Gastrocnemius medialis (tissue), 4 donors: ENCODE measurements at regions not wholly inside any gene's neighbourhood (a gene's known extent, or its start where the extent isn't known, plus 50 kb on each side); places are given as distances from the start of the nearest gene placed in this dataset.

ENCODE experiments used
- ATAC-seq, 2 donors: fragments of 150-250 bp; one replicate each; pipeline ENCODE4 v1.9.1; 2016
- DNase-seq, 2 donors: peaks; one replicate each; pipeline ENCODE4 v3.0.0-alpha.2; 2019
- H3K27ac ChIP-seq, 4 donors: fragments of 200-600 bp; sonication (generic); 1 replicate in 1 of 4; 2 replicates in 3 of 4; pipeline ENCODE4 v1.5.1; 2016 to 2018; ENCODE audit warnings: mild to moderate bottlenecking in 2 of 4, moderate library complexity in 1 of 4
- H3K27me3 ChIP-seq, 3 donors: fragments of 200-600 bp; sonication (generic) in 2 of 3; 1 replicate in 1 of 3; 2 replicates in 2 of 3; pipeline versions ENCODE4 v1.5.1 to v1.6.0; 2016 to 2019; ENCODE audit warnings: mild to moderate bottlenecking in 1 of 3, moderate library complexity in 1 of 3
- H3K36me3 ChIP-seq, 2 donors: fragments of 200-600 bp; sonication (generic) in 1 of 2; one replicate each; pipeline ENCODE4 v1.5.1; 2017 to 2018
- H3K4me1 ChIP-seq, 2 donors: fragments of 200-600 bp; sonication (generic) in 1 of 2; one replicate each; pipeline ENCODE4 v1.5.1; 2016 to 2017; ENCODE audit warnings: mild to moderate bottlenecking in 2 of 2
- H3K4me3 ChIP-seq, 4 donors: fragments of 200-600 bp; sonication (generic) in 3 of 4; 1 replicate in 1 of 4; 2 replicates in 3 of 4; pipeline ENCODE4 v1.5.1; 2016 to 2019; ENCODE audit warnings: mild to moderate bottlenecking in 2 of 4
- H3K9me3 ChIP-seq, 3 donors: fragments of 200-600 bp; sonication (generic) in 2 of 3; 1 replicate in 1 of 3; 2 replicates in 2 of 3; pipeline ENCODE4 v1.5.1; 2016 to 2019
- POLR2A ChIP-seq, 2 donors: fragments of 450-650 bp; IDR thresholded peaks; one replicate each; pipeline ENCODE4 v1.6.1; 2017; ENCODE audit warnings: antibody characterized with exemption in 2 of 2, mild to moderate bottlenecking in 2 of 2, moderate library complexity in 2 of 2
- in situ Hi-C, 4 donors: fragments of 200-750 bp; cut with MboI; loops; one replicate each; pipeline versions ENCODE4 v1.15.0 to v1.8.0; 2017; ENCODE audit warnings: low sequenced_read_pairs in 4 of 4
- intact Hi-C: fragments of 100-400 bp; cut with DNase I; formaldehyde crosslinking; loops from one replicate; pipeline ENCODE4 v1.15.1; 2023; ENCODE audit warnings: low total_unique reads
- TF ChIP-seq, protein P1 (sequence below), 5 experiments: fragments of 450-650 bp in 3 of 5; fragments of 200-600 bp in 2 of 5; sonication (generic) in 2 of 5; IDR thresholded peaks in 4 of 5; conservative IDR thresholded peaks in 1 of 5; 1 replicate in 4 of 5; 2 replicates in 1 of 5; pipeline ENCODE4 v1.5.1; 2016 to 2019; ENCODE audit warnings: antibody characterized with exemption in 5 of 5, mild to moderate bottlenecking in 3 of 5, moderate library complexity in 3 of 5

DNA sequence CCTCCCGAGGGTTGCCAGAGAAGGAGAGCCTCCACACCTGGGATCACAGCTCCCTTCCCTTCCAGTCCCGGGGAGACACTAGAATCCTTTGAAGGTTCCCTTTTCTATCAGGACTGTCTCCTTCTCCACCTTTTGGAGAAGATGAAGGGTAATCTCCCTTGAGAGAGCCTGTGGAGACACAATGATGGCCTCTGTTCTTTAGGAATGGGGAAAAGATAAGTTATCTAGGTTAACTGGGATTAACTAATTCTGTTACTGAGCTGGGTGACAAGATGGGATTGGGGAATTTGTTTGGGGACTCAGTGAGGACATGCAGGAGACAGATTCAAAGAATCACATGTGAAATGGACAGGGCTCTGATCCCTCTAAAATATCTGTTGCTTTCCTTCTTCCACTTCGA, 181.1 kb upstream of the BMPER start:
- intact Hi-C loops (no loop called here), in situ Hi-C loops (no loop called here)
- Histone ChIP-seq H3K36me3 (no peaks in the 10 kb centered on the region), H3K27ac (no peak overlapping the region), H3K4me3 (no peak overlapping the region), H3K4me1 (peaks cover 7 to 11% of the 10 kb centered on the region in 2 donors), H3K9me3 (no peaks in the 10 kb centered on the region), H3K27me3 (no peaks in the 10 kb centered on the region)
- DNase-seq (no peak), ATAC-seq (no peak)
- TF ChIP-seq POLR2A (IDR thresholded peaks at IDR 0.05): no peak
- TF ChIP-seq, protein P1, sequence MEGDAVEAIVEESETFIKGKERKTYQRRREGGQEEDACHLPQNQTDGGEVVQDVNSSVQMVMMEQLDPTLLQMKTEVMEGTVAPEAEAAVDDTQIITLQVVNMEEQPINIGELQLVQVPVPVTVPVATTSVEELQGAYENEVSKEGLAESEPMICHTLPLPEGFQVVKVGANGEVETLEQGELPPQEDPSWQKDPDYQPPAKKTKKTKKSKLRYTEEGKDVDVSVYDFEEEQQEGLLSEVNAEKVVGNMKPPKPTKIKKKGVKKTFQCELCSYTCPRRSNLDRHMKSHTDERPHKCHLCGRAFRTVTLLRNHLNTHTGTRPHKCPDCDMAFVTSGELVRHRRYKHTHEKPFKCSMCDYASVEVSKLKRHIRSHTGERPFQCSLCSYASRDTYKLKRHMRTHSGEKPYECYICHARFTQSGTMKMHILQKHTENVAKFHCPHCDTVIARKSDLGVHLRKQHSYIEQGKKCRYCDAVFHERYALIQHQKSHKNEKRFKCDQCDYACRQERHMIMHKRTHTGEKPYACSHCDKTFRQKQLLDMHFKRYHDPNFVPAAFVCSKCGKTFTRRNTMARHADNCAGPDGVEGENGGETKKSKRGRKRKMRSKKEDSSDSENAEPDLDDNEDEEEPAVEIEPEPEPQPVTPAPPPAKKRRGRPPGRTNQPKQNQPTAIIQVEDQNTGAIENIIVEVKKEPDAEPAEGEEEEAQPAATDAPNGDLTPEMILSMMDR (IDR thresholded peaks at IDR 0.05 in 4 of 5, conservative IDR thresholded peaks at IDR 0.05 in 1 of 5): no peak

DNA sequence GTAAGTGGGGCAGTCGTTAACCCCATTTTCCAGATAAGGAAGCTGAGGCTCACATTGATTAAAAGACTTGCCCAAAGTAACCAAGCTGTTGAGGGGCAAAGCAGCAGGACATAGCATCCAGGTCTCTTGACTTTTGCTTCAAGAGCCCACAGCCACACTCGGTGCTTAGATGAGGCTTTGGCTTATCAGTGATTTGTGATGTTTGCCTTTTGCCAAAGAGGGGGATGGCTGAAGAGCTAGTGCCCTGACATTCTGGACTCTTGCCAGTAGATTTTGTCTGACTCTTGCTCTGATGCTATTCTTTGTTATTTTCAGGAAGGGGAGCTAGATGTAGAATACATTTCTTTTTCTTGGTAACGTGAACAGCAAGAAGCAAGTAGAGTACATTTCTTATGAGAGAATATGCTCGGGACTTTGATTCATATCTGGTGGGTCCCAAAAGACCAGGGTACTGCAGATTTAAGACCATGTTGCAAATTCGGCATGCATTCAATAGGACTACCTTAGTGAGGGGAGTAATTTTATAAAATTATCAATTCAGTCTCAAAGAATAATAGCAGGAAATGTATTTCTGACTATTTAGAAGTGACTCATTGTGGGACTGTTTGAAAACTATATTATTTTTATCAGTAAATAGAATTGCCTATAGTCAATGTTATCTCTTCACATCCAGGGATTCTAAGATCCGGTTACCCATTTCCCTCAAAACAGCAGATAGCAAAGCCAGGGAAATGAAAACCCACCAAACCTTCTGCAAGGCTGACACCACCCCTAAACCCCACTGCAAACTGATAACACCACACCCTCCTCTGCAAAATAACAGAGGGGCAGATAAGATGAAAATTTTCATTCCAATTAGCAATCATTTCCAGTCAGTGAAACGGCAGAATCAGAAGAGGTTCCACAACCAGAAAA, 180.0 kb upstream of the BMPER start:
- intact Hi-C loops (no loop called here), in situ Hi-C loops (no loop called here)
- Histone ChIP-seq H3K36me3 (no peaks in the 10 kb centered on the region), H3K27ac (no peak overlapping the region), H3K27me3 (no peaks in the 10 kb centered on the region), H3K4me3 (no peak overlapping the region), H3K4me1 (peaks cover 0 to 11% of the 10 kb centered on the region in 2 donors), H3K9me3 (no peaks in the 10 kb centered on the region)
- DNase-seq: no peak
- ATAC-seq: no peak
- no peak for TF ChIP-seq POLR2A (IDR thresholded peaks at IDR 0.05)
- TF ChIP-seq, protein P1 (IDR thresholded peaks at IDR 0.05 in 4 of 5, conservative IDR thresholded peaks at IDR 0.05 in 1 of 5): no peak

DNA sequence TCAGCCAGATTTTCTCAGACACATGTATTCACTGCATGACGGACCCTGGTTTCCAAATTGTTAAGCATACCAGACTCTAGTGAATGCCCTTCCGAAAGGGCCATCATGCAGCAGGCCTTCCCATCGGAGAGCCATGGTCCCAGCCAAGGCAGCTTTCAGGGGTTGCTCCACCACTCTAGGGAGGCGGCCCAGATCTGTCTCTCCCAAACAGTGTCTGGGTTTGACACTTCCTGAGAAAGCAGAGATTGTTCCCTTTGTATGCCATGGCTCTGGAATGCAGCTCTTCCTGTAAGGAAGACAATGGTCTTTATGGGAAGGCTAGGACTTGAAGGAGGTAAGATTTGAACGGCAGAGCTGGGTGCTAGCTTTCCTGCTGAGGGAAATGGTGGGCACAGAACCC, 178.8 kb upstream of the BMPER start:
- Histone ChIP-seq H3K9me3 (no peaks in the 10 kb centered on the region), H3K4me3 (no peak overlapping the region), H3K27me3 (no peaks in the 10 kb centered on the region), H3K36me3 (no peaks in the 10 kb centered on the region), H3K27ac (no peak overlapping the region), H3K4me1 (peaks cover 0 to 11% of the 10 kb centered on the region in 2 donors)
- in situ Hi-C loops (no loop called here), intact Hi-C loops (no loop called here)
- DNase-seq (no peak), ATAC-seq (no peak)
- no peak for TF ChIP-seq POLR2A (IDR thresholded peaks at IDR 0.05)
- TF ChIP-seq, protein P1 (IDR thresholded peaks at IDR 0.05 in 4 of 5, conservative IDR thresholded peaks at IDR 0.05 in 1 of 5): no peak

DNA sequence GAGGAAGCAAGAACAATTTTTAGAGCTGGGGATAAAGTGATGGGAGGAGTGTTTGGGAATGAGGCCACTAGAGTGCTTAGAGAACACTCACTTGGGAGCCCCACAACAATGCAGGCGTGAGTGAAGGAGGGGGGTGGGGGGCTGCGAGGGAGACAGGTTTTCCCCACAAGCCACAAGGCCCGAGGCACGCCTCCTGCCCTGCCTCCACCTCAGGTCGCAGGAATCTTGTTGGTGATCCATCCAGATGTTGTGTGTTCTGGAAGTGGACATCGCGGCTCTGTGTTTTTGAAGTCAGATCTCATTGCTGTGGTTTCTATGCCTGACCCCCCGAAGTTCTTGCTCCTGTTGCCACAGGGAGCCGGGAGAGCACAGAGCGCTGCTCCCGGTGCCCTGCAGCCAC, 178.0 kb upstream of the BMPER start:
- Histone ChIP-seq H3K27ac (no peak overlapping the region), H3K4me1 (peaks cover 0 to 8% of the 10 kb centered on the region in 2 donors), H3K9me3 (no peaks in the 10 kb centered on the region), H3K4me3 (no peak overlapping the region), H3K36me3 (no peaks in the 10 kb centered on the region), H3K27me3 (no peaks in the 10 kb centered on the region)
- in situ Hi-C loops: no loop called here
- no peak for DNase-seq
- ATAC-seq: no peak
- intact Hi-C loops: no loop called here
- TF ChIP-seq POLR2A (IDR thresholded peaks at IDR 0.05): no peak
- TF ChIP-seq, protein P1 (IDR thresholded peaks at IDR 0.05 in 4 of 5, conservative IDR thresholded peaks at IDR 0.05 in 1 of 5): no peak
